ENCODE measurements at regions not wholly inside any gene's neighbourhood (a gene's known extent, or its start where the extent isn't known, plus 50 kb on each side); places are given as distances from the start of the nearest gene placed in this dataset.

- TF ChIP-seq CTCF (conservative IDR thresholded peaks at IDR 0.05 in 1 of 2, IDR thresholded peaks at IDR 0.05 in 1 of 2; ENCODE audit: extremely low read depth in 1 of 2, insufficient read depth in 1 of 2, low read depth in 1 of 2, low read length in 2 of 2), result no peak
- TF ChIP-seq EZH2 (IDR thresholded peaks at IDR 0.05; ENCODE audit: borderline replicate concordance, low read length), result no peak
Observed at GRCh38 chr4:111231281-111231680, 608.4 kb upstream of the PITX2 start.

Measured in mammary epithelial cell (primary cell).